Stromal cell of bone marrow (primary cell): ENCODE measurements at regions not wholly inside any gene's neighbourhood (a gene's known extent, or its start where the extent isn't known, plus 50 kb on each side); places are given as distances from the start of the nearest gene placed in this dataset.

Experiments used
- DNase-seq: peaks from one replicate; pipeline ENCODE4 v3.0.0-alpha.2; 2012; ENCODE audit warnings: low read depth

DNA sequence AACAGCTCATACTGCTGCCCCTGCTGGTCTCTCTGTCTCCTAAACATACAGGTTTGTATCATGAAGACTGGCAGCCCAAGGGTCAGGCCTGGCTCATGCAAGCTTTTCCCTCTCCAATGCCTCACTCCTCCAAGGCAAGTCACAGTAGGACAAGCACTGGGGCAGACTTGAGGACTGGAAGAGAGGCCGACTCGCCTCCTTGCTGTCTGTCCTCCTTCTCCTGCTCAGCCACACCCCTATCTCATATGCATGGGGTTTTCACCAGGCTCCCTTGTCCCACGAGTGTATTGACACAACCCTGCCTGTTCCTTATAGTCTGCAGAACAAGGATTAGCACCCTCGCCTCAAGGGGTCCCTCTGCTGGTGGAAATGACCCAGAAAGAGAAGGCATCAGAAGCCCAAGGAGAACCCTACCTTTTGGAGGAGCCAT, 223.7 kb downstream of the SOX11 start:
- DNase-seq = peak; percentile 16

DNA sequence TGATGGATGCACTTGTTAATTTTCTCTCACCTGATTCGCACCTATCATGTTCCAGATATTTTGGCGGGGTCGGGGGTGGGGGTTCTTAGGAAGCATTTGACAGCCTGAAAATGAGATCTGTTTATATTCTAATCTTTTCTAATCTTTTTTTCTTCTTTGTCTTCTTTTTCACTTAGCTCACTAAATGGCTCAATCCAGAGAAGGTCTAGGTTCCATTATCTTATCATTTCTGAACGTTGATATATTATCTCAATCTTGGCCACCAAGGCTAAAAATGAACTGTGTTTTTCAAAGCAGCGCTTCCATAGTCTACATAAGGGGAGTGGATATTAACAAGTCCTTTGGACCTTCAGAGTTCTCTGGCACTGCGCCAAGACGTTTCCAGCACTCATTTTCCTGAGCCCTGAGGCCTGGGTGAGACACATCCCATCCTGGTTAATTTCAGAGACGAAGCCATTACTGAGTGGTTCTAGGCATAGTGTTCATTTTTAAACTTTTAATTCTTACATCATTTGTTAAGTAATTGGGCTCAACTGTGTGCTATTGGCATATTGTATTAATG, 229.0 kb downstream of the SOX11 start:
- no peak for DNase-seq

DNA sequence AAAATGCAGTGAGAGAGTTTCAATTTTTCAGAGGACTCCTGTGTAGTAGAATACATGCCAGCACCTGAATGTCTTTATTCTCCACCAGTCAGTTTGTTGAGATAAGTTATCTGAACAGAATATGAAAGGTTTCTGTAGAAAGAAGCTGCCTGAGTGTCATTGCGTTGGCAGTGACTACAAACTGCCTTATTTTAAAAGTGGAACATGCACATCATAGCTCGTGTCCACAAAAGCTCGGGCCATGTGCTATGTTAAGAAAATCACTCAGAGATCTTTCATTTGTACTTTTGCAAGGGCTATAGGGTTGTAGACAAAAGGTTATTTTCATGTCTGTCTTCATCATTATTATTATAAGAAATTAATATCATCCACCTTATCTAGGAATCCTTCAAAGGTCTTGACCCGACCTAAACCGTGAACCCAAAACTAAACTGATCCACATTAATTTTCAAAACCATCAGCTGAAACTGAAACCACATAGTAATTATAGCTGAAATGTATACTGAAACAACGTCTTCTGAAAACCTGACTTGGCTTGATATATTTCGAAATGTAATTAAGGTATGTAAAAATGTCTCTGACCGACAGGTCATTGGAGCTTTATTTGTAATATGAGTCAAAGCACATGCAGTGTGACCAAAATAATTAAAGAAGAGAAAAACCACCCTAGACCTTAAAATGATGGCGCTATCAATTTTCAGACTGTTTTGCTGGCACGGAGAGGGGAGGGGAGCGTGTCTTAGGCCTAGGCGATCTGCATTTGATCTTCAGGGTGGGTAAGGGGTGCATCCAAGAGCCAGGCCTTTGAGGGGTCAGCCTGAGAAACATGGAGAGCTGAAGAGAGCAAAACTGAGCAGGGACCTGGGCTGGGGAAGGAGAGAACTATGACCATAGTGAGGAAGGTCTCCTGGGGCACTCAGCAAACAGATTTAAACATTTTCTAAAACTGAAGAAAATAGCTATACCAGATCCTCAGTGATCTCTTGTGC, 232.1 kb downstream of the SOX11 start:
- DNase-seq = no peak

DNA sequence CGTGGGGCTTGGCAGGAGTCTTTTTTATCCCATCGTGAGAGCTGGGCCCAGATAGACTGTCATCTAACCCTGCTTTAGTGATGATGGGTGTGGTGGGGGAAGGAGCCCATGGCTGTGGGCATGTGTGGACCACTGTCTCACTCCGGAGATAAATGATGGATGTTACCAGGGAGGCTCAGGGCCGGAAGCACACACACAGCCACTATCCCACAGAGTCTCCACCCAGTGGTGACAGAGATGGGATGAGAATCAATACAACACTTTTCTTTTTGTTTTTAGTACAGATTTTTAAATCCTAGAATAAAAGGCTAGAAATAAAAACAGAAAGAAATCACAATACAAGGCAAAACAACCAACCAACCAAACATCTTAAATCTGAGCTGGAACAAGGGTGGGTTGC, 233.4 kb downstream of the SOX11 start:
- DNase-seq = no peak

DNA sequence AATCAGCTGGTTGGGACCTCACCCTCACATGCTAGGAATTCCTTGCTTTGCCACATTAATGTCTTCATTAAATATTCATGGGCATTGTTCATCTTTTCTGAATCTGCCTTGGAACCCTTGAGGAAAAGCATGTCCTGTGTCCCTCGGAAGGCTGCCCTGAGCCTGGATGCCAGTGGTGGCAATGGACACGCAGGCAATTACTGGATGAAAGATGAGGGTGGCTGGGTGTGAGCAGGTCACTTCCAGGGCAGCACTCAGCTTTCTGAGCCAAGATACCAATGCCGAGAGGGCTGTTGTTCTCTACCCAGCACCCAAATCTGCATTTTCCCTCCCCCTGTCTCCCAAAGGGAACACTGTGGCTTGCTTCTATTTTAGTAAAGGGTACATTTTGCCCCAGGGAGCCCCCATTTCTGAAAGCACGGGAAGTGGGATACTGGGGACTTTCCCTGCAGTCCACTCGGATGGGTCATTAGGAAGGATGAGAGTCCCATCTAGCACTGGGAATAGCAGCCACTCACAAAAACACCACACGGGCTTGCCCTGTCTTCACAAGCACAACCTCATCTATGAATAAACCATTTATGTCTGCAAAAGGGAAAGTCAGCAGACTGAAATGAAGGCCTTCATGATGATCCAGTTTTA, 234.8 kb downstream of the SOX11 start:
- no peak for DNase-seq

DNA sequence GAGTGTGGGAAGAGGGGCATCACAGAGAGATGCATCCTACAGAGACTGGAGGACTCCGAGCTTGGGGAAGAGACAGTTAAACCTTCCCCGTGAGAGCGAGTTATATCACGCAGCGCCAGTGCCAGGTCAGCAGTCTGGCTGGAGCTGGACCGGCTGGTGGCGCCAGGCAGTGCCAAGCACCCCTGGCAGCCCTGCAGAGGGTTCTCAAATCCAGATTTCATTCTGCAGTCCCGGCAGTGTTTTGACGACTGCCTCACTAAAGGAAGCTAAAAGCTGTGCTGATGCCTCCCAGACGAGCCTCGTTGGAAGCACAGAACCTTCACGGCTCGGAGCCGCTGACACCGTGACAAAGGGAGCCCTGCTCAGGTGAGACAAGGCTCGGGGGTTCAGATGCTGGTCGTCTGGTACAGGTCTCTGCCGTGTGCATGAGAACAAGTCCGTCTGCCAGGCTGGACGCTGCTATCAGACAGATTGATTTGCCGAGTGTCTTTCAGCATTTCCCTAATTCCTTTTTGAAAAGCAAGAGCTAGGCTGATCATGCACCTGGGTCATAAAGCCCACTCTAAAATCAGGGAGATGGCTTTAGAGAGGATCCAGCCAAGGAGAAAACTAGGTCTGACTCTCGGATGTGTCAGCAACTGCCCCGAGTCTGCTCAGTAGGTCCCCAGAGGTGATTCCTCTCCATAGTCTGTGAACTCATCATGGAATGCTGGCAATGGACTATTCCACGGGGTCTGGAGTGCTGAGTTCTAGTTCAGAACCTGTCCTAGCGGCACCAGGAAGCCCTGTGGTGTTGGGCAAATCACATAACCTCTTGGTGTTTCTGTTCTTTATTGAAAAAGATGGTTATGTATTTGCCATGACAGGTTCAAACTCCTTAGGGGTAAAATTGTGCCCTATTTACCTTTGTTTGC, 240.6 kb downstream of the SOX11 start:
- no peak for DNase-seq

DNA sequence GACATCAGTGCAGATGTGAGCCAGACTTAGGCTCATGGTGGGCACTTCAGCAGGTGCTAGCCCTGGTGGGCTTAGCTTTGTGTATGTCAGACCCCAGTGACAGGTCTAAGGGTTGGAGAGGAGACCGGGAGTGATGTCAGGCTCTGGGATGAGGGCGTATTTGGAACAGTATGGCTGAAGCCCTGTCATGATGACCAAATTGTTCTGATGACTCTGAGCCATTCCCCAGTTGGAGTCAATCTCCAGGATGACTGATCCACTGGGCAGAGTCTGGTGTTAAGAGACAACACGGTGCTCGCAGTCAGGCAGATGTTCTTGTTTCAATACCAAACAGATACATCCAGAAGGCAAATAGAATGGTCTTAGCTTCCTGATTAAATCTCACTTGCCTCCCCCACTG, 241.5 kb downstream of the SOX11 start:
- DNase-seq = no peak

DNA sequence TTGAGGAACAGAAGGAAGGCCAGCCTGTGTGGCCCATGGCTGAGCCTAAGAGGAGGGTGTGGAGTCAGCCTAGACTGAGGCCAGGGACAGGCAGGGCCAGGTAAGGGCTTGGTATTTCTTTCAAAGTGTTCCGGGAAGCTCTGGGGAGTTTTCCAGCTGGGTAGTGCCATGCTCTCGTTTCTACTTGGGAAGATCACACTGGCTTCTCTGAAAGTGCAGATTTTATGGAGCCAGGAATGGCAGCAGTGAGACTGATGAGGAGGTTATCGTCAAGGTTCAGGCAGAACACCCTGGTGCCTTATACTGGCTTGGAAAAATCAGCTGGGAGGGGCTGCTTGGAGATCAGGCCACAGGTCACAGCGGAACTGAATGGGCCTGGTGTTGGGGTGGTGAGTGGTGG, 245.1 kb downstream of the SOX11 start:
- no peak for DNase-seq

DNA sequence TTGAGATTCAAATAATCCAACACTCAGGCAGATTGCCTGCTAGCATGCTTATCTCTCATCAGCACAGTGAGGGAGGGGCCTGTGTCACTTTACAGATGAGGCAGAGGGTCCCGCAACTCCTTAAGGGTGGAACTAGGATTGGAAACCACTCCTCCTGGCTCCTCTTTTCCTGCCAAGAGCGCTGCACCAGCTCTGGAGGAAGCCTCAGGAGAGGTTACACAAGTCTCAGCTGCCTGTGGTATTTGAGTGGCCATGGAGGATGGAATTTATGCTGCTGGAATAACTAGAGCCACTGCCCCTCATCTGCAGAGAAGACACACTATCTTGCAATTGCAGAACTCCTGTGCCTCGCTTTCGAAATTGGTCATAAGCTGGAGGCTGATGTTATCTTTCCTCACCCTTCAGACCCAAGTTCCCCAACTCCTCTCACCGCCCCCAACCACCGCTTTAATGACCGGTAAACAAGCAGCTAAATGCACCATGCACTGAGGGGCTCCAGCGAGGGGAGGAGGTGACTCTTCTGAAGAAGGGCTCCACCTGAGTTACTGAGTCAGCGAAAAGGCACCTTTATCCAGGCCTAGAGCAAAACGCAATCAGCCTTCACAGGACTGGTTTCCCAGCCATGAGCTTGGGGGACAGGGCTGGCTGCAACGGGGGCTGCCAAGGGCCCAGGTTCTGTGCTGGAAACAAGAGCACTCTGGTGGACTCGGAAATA, 245.8 kb downstream of the SOX11 start:
- no peak for DNase-seq

DNA sequence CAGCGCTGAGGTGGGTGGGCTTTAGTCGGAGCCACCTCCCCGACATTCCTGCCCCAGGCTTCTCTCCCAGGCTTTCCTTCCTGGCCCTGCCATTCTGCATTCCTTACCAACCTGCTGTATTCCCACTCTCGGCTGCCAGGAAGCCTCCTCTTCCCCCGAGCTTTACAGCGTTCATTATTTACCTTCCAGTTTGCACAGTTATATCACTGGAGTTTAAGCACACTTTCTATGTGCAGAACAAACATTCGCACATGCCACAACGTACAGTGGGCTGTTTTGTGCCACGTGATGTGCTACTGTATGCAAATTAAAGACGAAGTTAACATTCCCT, 246.3 kb downstream of the SOX11 start:
- DNase-seq = no peak

DNA sequence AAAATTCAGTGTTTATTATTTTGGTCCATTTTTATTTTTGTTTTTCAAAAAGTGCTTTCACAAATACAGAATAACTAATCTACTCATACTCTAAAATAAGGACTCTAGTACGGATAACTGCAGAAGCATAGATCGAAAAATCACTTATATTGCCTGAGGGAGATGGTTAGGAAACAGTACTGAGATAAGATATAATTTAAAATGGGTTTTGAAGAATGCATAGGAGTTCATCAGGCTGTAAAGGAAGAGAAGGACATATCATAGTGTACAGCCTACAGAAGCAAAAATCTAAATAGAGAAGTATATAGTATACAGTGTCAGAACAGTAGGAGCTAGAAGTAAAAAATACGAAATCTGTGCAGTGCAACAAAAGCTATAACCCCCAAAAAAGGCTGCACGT, 247.4 kb downstream of the SOX11 start:
- DNase-seq = no peak

DNA sequence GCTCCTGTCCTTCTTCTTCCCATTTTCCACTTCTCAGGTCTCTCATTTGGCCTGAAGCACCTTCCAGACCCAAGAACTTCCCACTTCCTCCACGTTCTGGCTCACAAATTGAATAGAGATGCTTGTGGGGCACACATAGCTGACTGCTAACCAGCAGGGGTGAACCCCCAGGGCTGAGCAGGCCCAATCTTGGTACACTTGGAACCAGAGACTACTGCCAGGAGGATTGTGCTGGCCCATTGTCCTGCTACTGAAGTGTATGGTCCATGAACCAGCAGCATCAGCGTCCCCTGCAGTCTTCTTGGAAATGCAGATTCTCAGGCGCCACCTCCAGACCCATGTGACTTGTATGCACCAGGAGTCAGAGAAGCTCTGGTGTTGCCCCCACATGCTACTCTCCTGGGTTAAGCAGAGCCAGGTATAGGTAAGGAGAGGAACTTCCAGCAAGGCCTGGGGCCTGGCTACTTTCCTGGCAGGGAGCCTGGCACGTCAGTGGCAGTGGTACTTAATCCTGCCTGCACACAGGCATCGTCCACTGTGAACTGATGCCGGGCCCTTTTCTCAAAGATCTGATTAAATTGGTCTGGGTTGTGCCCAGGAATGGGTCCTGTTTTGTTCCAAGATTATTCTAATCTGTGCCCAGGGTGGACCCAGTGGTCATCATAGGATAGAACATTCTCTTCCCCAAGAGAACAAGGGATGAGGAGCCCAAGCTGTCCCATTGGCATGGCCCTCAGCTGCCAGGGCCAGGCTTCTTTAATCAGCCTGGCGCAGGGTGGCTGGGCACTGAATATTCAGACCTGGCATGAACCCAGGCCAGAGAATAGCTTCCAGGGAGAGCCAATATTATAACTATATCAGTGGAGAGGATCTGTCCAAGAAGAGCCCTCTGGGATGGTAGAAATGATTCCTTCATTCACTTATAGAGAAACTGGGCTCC, 248.7 kb downstream of the SOX11 start:
- DNase-seq = no peak

DNA sequence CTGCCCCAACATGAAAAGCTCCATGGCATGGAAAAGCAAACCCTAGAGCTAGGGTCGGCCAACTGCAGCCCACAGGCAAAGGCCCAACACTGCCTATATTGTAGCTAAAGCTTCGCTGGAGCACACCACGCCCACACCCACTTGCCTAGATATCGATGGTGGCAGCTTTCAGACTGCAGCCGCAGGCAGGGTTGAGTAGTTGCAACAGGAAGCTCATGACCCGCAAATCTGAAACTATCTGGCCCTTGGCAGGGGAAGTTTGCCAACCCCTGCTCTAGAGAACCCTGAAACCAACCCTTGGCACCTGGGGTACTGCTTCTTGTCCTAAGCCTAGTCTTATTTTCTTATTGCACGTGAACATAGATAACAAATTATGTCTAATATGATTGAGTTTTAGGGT, 250.0 kb downstream of the SOX11 start:
- no peak for DNase-seq

DNA sequence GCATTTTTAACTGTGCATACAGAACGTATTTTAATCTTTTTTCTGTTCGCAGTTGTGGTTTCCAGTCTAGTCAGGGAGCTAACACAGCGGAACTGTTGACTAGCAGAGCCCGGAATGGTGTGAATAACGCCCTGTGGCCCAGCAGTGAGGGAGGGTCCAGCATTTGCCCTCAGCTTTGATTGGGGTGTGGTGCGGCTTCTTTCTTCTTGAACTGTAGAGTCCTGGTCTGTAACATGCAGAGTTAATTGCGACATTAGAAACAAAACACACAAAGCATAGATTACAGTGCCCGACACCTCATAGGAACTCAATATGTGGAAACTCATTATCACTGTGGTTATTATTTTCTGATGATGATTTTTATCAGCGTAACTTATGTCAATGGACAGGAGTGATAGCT, 253.6 kb downstream of the SOX11 start:
- DNase-seq = no peak

DNA sequence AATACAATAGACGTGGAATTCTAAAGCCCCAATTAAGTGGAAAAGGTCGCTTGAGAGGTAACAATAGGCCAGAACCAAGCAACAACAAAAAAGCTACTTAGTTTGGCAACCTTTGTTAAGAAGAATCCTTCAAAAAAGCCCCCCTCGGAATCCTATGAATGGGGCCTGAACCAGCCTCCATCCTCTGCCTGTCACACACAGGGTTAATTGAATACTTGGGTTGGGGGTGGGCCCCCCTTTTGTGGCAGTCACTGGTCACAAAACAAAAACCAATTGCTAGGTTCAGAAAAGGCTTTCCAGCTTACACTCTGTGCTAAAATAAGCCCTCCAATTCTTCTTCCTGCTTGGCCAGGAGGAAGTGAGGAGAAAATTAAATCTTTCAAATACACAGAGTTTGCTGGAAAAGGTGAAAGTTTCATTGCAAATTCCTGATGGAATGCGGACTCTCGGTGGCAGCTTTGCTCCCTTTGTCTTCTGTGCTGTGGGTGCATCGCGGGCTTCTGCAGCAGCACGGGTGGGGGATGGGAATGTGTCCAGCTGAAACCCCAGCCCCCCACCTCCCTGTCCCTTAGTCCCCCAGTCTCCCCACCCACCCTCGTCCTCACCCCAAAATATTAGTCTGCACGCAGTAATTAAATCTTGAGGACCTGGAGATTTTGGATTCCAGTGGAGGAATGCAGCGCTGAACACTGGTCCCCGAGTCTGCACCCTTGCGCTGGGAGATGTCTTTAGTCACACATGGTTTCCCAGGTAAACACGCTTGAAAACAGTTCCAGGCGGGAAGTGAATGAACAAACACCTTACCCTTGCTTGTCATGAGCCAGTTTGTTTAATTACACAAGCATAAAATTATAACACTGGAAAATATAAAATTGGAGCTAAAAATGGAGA, 254.3 kb downstream of the SOX11 start:
- no peak for DNase-seq

DNA sequence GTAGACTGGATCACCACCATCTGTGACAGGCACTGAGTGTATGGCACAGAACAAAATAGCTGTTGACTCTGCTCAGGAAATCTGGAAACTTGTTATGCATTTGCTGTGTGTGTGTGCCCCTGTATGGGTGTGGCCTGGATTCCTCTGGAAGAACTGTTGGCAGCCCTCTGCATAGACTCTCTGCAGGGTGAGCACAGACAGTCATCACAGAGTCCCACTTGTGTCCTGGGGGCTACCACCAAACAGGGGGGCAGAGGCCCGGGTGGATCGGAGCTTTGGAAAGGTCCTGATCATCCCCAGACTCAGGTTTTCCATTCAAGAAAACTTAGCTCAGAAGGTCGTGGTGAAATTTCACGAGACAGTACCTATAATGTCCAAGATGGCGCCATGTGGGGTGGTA, 258.6 kb downstream of the SOX11 start:
- DNase-seq = no peak

DNA sequence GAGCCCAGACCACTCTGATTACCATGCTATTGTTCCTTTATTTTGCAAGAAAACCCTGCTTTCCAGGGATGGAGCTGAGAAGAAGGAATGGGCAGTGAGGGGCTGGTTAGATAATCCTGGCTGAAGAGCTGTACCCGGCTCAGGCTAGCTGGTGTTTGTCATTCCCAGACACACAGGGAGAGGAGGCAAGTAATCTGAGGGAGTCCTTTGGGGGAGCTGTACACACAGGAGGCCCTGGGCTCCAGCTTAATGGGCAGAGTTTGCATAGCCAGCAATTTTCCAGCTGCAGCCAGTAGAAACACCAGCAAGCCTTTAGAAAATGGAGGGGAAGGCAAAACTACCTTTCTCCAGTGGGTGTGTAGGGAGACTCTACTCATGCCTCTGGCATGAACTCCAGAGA, 259.3 kb downstream of the SOX11 start:
- no peak for DNase-seq

DNA sequence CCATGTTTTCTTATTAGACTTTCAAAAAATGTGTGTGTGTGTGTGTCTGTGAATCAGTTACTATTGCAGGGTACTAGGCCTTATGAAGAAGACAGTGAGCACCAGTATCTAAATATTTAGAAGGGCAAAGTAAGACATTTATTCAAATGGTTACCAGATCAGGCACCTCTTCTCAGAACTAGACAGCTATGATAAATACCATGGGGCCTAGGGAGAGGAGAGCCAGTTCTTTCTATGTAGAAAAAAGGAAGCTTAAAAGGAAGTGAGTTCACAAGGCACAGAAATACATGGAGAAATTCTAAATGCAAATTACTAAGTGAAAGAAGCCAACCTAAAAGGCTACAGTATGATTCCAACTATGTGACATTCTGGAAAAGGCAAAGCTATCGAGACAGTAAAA, 261.3 kb downstream of the SOX11 start:
- DNase-seq = no peak

DNA sequence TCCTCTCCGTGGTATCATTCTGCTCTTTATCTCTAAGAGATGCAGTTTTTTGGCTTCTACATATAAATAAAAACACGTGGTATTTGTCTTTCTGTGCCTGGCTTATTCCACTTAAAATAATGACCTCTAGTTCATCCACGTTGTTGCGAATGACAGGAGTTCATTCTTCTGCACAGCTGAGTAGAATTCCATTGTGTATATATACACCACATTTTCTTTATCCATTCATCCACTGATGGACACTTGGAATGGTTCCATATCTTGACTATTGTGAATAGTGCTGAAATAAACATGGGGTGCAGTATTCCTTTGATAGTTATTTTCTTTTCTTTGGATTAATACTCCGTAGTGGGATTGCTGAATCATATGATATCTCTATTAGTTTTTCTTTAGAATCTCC, 262.3 kb downstream of the SOX11 start:
- no peak for DNase-seq
